ENCODE measurements at regions not wholly inside any gene's neighbourhood (a gene's known extent, or its start where the extent isn't known, plus 50 kb on each side); places are given as distances from the start of the nearest gene placed in this dataset.

GRCh38 chr3:178415384-178415783, 120.9 kb upstream of the KCNMB2 start:
- no peak for TF ChIP-seq POLR2AphosphoS5 (IDR thresholded peaks at IDR 0.05; ENCODE audit: insufficient read depth, low read depth, low read length)
- TF ChIP-seq, protein P1, sequence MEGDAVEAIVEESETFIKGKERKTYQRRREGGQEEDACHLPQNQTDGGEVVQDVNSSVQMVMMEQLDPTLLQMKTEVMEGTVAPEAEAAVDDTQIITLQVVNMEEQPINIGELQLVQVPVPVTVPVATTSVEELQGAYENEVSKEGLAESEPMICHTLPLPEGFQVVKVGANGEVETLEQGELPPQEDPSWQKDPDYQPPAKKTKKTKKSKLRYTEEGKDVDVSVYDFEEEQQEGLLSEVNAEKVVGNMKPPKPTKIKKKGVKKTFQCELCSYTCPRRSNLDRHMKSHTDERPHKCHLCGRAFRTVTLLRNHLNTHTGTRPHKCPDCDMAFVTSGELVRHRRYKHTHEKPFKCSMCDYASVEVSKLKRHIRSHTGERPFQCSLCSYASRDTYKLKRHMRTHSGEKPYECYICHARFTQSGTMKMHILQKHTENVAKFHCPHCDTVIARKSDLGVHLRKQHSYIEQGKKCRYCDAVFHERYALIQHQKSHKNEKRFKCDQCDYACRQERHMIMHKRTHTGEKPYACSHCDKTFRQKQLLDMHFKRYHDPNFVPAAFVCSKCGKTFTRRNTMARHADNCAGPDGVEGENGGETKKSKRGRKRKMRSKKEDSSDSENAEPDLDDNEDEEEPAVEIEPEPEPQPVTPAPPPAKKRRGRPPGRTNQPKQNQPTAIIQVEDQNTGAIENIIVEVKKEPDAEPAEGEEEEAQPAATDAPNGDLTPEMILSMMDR (IDR thresholded peaks at IDR 0.05; ENCODE audit: extremely low read depth in 1 of 2, insufficient read depth in 1 of 2, low read depth in 1 of 2, low read length in 2 of 2), result no peak
